Gastroesophageal sphincter (tissue), 3 donors: ENCODE measurements at regions not wholly inside any gene's neighbourhood (a gene's known extent, or its start where the extent isn't known, plus 50 kb on each side); places are given as distances from the start of the nearest gene placed in this dataset.

Experiments used
- POLR2A ChIP-seq, 2 donors: fragments of 450-650 bp; IDR thresholded peaks; one replicate each; pipeline ENCODE4 v1.6.1; 2017; ENCODE audit warnings: antibody characterized with exemption in 2 of 2, mild to moderate bottlenecking in 2 of 2, moderate library complexity in 1 of 2
- TF ChIP-seq, protein P1 (sequence below), 4 experiments: fragments of 200-600 bp in 2 of 4; fragments of 450-650 bp in 2 of 4; sonication (generic) in 1 of 4; IDR thresholded peaks; one replicate each; pipeline ENCODE4 v1.5.1; 2017 to 2019; ENCODE audit warnings: antibody characterized with exemption in 4 of 4, mild to moderate bottlenecking in 2 of 4, moderate library complexity in 2 of 4

- TF ChIP-seq, protein P1, sequence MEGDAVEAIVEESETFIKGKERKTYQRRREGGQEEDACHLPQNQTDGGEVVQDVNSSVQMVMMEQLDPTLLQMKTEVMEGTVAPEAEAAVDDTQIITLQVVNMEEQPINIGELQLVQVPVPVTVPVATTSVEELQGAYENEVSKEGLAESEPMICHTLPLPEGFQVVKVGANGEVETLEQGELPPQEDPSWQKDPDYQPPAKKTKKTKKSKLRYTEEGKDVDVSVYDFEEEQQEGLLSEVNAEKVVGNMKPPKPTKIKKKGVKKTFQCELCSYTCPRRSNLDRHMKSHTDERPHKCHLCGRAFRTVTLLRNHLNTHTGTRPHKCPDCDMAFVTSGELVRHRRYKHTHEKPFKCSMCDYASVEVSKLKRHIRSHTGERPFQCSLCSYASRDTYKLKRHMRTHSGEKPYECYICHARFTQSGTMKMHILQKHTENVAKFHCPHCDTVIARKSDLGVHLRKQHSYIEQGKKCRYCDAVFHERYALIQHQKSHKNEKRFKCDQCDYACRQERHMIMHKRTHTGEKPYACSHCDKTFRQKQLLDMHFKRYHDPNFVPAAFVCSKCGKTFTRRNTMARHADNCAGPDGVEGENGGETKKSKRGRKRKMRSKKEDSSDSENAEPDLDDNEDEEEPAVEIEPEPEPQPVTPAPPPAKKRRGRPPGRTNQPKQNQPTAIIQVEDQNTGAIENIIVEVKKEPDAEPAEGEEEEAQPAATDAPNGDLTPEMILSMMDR (IDR thresholded peaks at IDR 0.05), result no peak
- no peak for TF ChIP-seq POLR2A (IDR thresholded peaks at IDR 0.05)
Measured at GRCh38 chr6:156402227-156402626, 375.0 kb upstream of the ARID1B start.
